Tibial artery (tissue), 4 donors: ENCODE measurements at regions not wholly inside any gene's neighbourhood (a gene's known extent, or its start where the extent isn't known, plus 50 kb on each side); places are given as distances from the start of the nearest gene placed in this dataset.

Experiments
- DNase-seq, 2 donors: peaks; one replicate each; pipeline ENCODE4 v3.0.0-alpha.2; 2019
- H3K27ac ChIP-seq, 2 donors: fragments of 200-600 bp; sonication (generic) in 1 of 2; 1 replicate in 1 of 2; 2 replicates in 1 of 2; pipeline ENCODE4 v1.5.1; 2018 to 2019; ENCODE audit warnings: mild to moderate bottlenecking in 1 of 2
- H3K27me3 ChIP-seq, 2 donors: fragments of 200-600 bp; sonication (generic) in 1 of 2; one replicate each; pipeline versions ENCODE4 v1.5.1 to v1.6.0; 2016 to 2019
- H3K36me3 ChIP-seq, 3 donors: fragments of 200-600 bp; sonication (generic) in 2 of 3; one replicate each; pipeline ENCODE4 v1.5.1; 2016 to 2019; ENCODE audit warnings: mild to moderate bottlenecking in 2 of 3
- H3K4me1 ChIP-seq, 4 donors: fragments of 200-600 bp; sonication (generic) in 2 of 4; 1 replicate in 3 of 4; 2 replicates in 1 of 4; pipeline ENCODE4 v1.5.1; 2016 to 2019
- H3K4me3 ChIP-seq, 2 donors: fragments of 200-600 bp; sonication (generic) in 1 of 2; 1 replicate in 1 of 2; 2 replicates in 1 of 2; pipeline ENCODE4 v1.5.1; 2018 to 2019; ENCODE audit warnings: mild to moderate bottlenecking in 2 of 2
- H3K9me3 ChIP-seq, 3 donors: fragments of 200-600 bp; sonication (generic) in 1 of 3; one replicate each; pipeline ENCODE4 v1.5.1; 2016 to 2019
- CTCF ChIP-seq, 2 experiments: fragments of 200-600 bp in 1 of 2; fragments of 450-650 bp in 1 of 2; IDR thresholded peaks; one replicate each; pipeline ENCODE4 v1.5.1; 2017 to 2019; ENCODE audit warnings: antibody characterized with exemption in 2 of 2, mild to moderate bottlenecking in 1 of 2, moderate library complexity in 1 of 2
- intact Hi-C: fragments of 100-400 bp; cut with DNase I; formaldehyde crosslinking; loops from one replicate; pipeline ENCODE4 v1.15.0; 2023; ENCODE audit warnings: low total_unique reads

GRCh38 chr7:18235819-18236218, 208.2 kb upstream of the PRPS1L1 start:
- Histone ChIP-seq H3K27me3 (no peaks in the 10 kb centered on the region), H3K4me1 (no peaks in the 10 kb centered on the region), H3K4me3 (no peak overlapping the region), H3K9me3 (no peaks in the 10 kb centered on the region), H3K36me3 (no peaks in the 10 kb centered on the region), H3K27ac (no peak overlapping the region)
- intact Hi-C loops: no loop called here
- TF ChIP-seq CTCF (IDR thresholded peaks at IDR 0.05): no peak
- DNase-seq: no peak

- H3K4me3 ChIP-seq: no peak overlapping the region
- TF ChIP-seq CTCF (IDR thresholded peaks at IDR 0.05): no peak
- intact Hi-C loops: no loop called here
- DNase-seq: no peak
- H3K27me3 ChIP-seq: no peaks in the 10 kb centered on the region
- no peaks in the 10 kb centered on the region for H3K4me1 ChIP-seq
- no peaks in the 10 kb centered on the region for H3K9me3 ChIP-seq
- H3K36me3 ChIP-seq: no peaks in the 10 kb centered on the region
- H3K27ac ChIP-seq: no peak overlapping the region
Observed at GRCh38 chr7:18239212-18239611, 211.6 kb upstream of the PRPS1L1 start.

DNA sequence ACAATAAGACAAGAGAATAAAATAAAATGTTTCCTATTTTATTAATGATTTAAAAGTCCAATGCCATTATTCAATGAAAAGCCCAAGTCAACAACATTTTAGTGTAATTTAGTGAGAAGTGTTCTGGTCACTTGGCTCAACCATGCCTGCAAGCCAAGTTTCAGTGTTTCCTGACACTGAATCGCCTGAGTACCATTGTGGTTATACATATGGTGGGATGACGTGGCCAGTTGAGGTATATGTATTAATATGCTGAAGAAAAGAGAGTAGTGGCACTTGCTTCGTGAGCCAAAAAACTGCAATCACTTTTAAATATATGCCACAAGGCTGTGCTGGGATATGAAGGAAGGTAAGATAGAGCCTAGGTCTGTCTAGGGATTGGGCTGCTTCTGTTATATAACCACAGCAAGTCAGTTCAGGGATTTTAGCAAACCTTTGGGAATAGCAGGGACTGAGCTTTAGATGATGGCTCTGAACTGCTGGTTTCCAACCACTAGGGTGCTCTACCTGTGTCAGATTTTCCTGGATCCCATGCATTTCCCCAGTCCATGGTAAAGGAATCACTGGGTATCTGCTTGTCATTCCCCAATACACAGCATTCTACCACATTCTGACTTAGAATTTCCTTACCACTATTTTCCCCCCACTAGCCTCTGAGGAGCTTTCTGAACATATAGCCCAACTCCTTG, 214.0 kb upstream of the PRPS1L1 start:
- no peaks in the 10 kb centered on the region for H3K9me3 ChIP-seq
- H3K4me1 ChIP-seq: no peaks in the 10 kb centered on the region
- no peaks in the 10 kb centered on the region for H3K27me3 ChIP-seq
- no peak overlapping the region for H3K27ac ChIP-seq
- no peaks in the 10 kb centered on the region for H3K36me3 ChIP-seq
- intact Hi-C loops: no loop called here
- no peak for DNase-seq
- no peak for TF ChIP-seq CTCF (IDR thresholded peaks at IDR 0.05)
- no peak overlapping the region for H3K4me3 ChIP-seq

DNA sequence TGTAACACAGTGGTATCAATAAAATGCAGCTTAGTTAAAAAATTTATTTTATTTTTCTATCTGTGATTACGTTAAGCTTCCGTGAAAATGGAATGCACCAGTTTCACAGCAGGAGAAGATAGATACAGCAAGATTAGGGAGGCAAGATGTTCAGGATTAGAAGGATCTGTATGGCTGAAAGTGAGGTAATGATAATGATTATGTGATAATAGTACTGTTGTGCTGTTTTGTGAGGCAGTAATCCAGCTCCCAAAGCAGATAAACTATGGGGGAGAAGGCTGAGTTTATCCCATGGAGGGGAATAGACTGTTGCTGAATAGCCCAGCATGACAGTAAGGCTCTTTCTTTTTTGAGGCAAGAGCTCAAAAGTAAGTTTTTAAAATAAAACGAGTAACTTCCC, 216.1 kb upstream of the PRPS1L1 start:
- TF ChIP-seq CTCF (IDR thresholded peaks at IDR 0.05): no peak
- no peak overlapping the region for H3K27ac ChIP-seq
- H3K9me3 ChIP-seq: no peaks in the 10 kb centered on the region
- H3K36me3 ChIP-seq: no peaks in the 10 kb centered on the region
- H3K4me1 ChIP-seq: no peaks in the 10 kb centered on the region
- H3K4me3 ChIP-seq: no peak overlapping the region
- H3K27me3 ChIP-seq: no peaks in the 10 kb centered on the region
- DNase-seq: no peak
- intact Hi-C loops: no loop called here

DNA sequence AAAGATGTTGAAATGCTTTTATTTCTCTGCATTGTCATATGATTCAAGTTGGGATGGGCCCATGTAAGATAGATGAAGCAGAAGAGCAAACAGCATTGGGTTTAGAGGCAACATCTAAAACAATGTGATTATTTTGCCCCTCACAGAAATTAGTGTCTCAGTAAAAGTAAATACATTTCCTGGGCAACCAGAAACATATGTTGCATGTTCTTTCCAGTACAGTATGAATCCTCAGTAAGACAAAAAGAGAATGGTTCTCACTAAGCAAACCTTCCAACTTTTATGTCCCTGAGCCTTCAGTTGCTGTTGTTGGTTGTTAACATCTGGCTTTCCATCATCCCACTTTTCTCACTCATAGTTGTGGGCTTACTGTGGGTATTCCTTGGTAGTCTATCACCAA, 222.5 kb upstream of the PRPS1L1 start:
- H3K4me1 ChIP-seq: no peaks in the 10 kb centered on the region
- no peak for DNase-seq
- H3K36me3 ChIP-seq: no peaks in the 10 kb centered on the region
- peaks cover 0 to 17% (median 14%) of the 10 kb centered on the region in 3 donors for H3K9me3 ChIP-seq
- no peaks in the 10 kb centered on the region for H3K27me3 ChIP-seq
- no peak overlapping the region for H3K4me3 ChIP-seq
- TF ChIP-seq CTCF (IDR thresholded peaks at IDR 0.05): no peak
- intact Hi-C loops: no loop called here
- H3K27ac ChIP-seq: no peak overlapping the region

- H3K4me1 ChIP-seq: no peaks in the 10 kb centered on the region
- no peak overlapping the region for H3K4me3 ChIP-seq
- intact Hi-C loops: no loop called here
- H3K9me3 ChIP-seq: peaks cover 0 to 9% (median 4%) of the 10 kb centered on the region in 3 donors
- no peaks in the 10 kb centered on the region for H3K27me3 ChIP-seq
- no peak for TF ChIP-seq CTCF (IDR thresholded peaks at IDR 0.05)
- no peak overlapping the region for H3K27ac ChIP-seq
- no peak for DNase-seq
- no peaks in the 10 kb centered on the region for H3K36me3 ChIP-seq
Observed at GRCh38 chr7:18257711-18258110, 230.1 kb upstream of the PRPS1L1 start.
